CD4-positive, alpha-beta T cell treated with Interleukin-15 for 4 hours (primary cell): ENCODE measurements at regions not wholly inside any gene's neighbourhood (a gene's known extent, or its start where the extent isn't known, plus 50 kb on each side); places are given as distances from the start of the nearest gene placed in this dataset.

Experiments
- DNase-seq: peaks from one replicate; pipeline ENCODE4 v3.0.0-alpha.2; 2020; ENCODE audit warnings: low spot score

DNA sequence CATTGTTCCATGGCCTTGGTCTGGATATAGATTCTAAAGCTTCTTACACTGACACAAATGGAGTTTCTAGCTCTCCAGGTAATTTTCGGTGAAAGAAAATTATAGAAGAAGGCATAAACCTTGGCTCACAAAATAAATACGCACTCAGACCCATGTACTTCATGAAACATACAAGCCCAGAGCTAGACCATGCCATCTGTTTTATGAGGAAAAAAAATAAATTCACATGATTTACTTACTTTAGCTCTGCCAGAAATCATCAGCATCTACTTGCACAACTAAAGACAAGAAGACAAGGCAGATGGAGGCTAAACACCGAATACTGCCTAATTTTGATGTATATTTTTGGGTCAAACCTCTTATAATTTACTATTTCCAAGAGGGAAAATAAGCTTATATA lies 197.4 kb upstream of the KLF14 start:
- DNase-seq, result no peak

DNA sequence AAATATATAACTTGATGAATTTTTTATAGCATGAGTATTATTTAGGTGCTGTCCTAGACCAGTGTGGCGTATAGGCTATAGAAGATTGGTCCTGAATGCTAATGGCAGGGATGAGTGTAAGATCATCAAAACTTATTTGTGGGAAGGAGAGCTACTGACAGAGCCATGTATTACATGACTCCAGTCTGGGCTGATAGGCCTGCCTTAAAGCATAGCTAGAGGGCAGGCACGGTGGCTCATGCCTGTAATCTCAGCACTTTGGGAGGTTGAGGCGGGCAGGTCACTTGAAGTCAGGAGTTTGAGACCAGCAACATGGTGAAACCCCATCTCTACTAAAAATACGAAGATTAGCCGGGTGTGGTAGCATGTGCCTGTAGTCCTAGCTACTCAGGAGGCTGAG lies 198.1 kb upstream of the KLF14 start:
- no peak for DNase-seq

DNA sequence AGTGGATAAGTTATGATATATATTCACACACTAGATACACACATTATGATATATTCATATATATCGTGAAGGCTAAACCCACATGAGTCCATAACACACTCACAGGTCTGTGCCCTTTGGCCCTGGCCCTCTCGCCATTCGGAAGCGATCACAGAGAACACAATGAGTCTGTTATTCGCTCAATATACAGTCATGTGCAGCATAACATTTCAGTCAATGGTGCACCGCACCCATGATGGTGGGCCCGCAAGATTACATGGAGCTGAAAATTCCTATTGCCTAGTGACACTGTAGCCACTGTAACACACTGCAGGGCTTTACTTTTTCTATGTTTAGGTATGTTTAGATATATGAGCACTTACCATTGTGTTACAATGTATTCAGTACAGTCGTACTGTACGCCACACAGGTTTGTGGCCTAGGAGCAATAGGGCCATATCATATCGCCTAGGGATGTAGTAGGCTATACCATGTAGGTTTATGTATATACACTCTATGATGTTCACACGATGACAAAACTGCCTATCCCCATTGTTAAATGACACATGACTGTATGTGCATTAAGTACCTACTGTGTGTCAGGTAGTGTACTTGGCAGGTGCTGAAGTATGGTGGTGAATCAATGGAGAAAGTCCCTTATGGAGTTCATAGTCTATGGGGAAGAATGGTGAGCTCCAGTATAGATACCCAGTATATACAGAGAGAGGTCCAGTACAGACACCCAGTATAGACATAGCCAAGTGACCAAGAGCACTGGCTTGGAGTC lies 198.8 kb upstream of the KLF14 start:
- no peak for DNase-seq

DNA sequence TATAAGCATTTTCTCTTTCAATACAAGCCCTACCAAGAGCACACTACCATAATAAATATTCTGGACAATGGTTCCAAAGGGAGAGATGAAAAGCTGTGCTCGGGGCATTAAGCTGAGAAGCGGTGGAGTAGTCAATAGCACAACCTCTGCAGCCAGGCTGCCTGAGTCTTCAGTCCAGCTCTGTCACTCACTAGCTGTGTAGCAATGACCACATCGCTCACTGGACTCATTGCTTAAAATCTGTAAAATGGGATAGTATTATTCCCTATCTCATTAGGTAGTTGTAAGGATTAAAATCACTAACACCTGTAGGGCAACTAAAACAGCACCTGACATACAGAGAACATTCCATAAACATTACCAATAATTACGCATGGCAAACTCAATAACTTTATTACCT lies 199.9 kb upstream of the KLF14 start:
- no peak for DNase-seq

DNA sequence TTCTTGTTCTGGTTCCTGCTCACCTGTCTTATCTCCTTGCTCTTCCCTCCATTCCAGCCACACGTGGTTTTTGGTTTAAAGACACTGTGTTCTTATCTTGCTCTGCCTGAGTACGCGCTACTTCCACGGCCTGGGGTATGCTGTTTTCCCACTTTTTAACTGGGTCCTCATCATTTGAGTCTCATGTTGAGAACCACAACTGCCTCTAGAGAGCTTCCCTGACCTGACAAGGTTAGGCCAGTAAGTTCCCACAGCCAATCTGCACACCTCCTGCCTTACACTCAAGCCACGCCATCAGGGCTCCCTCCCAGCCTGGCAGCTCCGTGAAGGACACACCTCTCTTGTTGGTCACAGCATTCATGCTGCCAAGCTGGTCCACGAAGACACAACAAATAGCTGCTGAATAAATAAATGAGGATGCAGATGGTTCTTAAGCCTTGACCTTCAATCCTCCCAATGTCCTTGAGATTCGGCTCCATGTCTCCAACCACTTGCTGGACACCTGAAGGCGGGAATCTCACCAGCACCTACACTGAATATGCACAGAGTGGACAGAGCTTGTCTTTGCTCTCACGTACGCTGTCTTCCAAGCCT lies 201.7 kb upstream of the KLF14 start:
- no peak for DNase-seq

DNA sequence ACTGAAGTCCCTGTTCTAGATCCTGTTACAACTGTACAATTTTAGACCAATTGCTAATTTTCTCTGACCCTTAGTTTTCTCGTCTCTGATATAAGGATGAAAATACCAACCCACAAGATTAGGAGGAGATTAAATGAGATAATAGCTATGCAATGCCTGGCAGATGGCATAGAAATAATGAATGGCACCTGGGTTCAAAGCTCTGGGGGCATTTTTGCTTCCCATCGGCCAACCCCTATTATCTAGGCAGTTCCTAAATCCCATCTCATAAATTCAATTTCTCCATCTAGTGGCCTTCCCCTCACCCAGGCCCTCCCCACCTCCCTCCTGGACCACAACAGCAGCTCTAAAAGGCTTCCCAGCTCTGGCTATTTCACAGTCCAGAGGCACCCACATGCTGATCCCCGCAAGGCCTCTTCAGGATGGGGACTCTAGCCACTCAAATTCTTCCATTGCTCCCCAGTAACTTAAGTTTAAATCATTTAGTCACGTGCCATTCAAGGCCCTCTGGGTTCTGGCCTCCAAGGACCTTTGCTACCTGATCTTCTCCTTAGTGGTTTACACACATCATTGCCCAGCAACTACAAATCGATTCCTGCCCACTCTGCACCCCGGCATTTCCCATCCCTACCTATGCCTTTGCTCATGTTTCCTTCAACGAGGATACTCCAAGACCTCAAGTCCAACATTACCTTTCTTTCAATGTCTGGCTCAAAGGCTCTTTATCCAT lies 202.4 kb upstream of the KLF14 start:
- DNase-seq, result no peak

DNA sequence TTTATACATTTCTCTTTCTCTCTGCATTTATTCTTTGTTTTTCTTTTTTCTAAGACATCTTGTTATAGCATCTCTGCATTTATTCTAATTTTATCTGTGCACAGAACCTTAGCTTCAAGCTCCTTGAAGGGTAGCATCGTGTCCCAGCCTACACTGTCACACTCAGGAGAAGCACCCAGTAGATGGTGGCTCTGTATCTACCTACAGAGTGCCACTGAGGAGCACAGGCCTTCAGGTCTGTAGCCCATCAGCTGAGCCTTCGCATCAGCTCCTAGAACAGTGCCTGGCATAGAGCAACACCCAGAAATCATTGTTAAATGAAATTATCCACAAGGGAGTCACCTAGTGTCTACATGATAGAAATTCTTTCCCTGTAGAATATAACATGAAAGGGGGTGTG lies 203.0 kb upstream of the KLF14 start:
- no peak for DNase-seq

DNA sequence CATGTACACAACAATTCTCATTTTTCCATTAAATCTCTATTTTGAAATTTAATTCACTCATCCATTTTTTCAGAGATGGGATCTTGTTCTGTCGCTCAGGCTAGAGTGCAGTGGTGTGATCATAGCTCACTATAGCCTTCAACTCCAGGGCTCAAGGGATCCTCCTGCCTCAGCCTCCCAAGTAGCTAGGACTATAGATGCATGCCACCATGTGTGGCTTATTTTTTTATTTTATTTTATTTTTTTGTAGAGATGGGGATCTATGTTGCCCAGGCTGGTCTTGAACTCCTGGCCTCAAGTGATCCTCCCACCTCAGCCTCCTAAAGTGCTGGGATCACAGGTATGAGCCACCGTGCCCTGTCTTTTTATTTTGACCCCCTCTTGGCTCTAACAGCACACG lies 203.8 kb upstream of the KLF14 start:
- DNase-seq, result no peak

DNA sequence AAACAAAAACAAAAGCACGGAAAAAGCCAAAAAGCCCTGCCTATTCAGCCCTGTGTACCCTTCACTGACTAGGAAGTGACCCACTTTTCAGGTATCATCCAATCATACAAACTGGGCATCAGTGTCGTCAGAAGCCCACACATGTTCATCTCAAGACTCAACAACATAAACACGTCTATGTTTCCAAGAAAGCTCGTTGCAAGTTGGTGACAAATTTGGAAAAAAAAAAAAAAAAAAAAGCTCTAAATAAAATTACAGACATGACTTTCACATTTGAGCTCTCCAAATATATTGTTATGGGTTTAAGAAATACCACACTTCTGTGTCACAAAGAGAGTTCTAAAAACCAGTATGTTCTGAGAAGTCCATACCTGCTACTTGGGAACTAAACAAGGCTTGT lies 204.7 kb upstream of the KLF14 start:
- peak; percentile 83 for DNase-seq

DNA sequence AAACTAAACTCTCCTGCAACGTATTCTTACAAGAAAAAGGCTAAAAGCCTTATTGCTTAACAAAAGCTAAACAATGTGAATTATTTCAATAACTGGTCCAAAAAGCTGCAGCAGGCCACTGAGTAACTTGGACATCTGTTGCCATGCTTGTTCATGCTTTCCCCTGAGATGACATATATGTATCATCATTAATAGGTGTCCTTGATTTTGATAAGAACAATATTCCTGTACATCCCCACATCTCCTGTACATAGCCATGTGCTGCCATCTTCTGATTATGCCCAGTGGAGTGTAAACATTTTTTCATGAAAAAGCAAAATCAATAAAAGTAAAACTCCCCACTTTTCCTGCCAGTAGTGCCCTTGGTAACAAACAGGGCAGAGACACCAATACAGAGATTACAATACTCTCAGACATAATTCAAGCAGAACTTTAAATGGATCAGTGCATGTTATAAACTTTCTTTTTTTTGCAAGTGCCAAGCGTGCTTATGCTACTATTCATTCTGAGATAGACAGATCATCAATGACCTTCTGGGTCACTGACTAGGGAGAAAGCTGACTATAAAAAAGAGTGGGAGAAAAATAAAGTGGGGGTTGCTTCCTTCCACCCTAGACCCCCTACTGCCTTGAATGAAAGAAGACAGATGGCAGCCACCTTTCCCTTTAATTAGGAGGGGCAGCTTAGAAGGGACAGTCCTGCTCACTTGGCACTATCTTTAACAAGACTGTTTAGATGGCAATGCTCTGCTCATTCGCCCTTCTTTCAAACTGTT lies 205.5 kb upstream of the KLF14 start:
- DNase-seq, result no peak

DNA sequence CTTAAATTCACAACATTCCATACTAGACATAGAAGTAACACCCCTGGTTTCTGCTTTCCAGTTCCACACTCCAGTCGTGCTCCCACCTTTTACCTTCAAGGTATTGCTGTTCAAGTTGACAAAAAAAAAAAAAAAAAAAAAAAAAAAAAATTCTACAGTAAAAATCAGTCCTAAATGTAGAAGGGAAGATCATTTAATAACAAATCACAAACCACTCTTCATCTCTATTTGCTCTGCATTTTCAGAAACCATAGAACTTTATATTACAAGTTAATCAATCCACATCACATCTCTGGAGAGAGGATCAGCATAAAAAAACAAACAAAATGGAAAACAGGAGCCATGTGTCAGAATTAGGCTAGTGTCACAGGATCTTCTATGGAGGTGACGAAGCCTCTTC lies 206.3 kb upstream of the KLF14 start:
- no peak for DNase-seq

DNA sequence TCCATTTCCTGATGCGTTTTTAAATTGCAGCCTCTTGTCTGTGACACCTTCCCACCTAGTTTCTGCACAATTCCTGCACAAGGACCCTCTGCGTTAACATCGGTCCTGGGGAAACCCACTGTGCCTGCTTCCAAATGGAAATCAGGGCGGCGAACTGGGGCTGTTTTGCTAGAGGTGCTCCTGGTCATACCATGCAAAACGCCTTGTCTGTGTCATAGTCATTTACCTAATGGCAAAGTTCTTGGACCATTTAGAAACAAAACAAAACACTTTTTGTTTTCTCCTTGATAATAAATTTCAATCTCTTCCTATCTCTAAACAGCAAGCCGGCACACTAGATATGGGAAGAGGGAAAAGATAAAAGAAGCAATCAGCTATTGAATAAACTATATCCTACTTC lies 206.9 kb upstream of the KLF14 start:
- DNase-seq, result no peak

DNA sequence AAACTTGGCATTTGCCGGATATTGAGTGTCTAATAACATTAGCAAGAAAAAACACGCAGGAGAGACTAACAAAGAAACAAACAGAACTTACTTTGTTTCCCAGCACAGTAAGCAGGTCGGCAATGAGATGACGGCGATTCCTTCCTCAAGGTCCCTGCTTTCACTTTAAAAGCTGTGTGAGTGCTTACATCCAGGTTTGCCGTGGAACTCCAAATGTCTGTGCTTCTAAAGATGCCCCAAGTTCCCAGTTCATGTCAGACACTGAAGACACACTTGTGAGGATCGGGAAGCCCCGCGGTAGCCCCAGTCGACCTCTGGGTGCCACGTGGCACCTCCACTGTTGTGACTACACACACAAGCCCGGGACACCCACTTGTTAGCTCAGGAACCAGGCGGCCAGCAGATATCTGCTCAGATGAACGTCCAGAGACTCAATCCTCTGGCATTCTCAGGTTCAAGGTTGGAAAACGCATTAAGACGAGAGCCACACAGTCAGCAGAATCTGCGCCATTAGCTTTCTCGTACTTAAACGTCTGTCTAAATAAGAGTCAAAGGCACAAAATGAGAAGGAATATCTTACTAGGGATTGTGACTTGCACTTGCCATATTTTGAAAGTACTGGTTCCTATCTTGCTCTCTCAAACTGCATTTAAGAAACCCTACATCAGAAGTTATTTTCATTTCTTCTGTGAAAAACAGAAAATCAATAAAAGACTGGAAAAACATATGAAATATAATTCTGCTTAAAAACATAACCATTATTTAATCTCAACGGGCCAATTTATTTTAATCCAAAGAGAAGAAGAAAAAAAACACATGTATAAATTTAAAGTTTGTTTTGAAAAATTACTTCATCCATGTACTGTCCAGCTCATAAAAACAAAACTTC lies 207.6 kb upstream of the KLF14 start:
- DNase-seq, result peak; percentile 53

DNA sequence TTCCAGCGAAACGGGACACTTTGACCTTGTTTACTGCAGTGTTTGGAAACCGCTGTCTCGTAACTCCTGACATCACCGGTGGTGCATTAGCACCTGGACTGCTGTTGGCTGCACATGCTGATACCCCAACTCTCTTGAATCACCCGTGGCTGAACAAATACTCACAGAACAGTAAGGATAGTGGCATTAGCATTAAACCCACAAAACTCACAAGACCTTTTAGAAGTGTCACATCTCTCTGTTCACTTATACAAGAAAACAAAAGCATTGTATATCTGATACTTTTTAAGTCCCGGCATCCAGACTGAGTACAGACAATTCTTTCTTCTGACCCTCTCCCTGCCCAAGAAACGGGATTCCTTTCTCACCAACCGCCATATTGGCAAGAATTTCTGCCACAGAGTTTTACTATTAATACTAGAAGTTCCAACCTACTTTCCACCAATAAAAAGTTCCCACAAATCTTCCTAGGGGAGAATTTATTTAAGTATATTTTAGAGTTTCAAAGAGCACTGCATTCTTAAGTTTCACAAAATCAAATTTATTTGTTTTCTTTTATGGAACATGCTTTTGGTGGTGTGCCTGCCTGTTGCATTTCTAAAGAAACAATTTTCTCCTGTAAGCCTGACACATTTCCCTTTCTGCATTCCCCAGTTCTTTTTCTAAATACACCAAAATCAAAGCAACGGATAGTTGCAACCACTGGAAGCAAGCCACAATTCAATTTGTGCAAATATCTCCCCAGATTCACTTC lies 208.4 kb upstream of the KLF14 start:
- peak; percentile 77 for DNase-seq

DNA sequence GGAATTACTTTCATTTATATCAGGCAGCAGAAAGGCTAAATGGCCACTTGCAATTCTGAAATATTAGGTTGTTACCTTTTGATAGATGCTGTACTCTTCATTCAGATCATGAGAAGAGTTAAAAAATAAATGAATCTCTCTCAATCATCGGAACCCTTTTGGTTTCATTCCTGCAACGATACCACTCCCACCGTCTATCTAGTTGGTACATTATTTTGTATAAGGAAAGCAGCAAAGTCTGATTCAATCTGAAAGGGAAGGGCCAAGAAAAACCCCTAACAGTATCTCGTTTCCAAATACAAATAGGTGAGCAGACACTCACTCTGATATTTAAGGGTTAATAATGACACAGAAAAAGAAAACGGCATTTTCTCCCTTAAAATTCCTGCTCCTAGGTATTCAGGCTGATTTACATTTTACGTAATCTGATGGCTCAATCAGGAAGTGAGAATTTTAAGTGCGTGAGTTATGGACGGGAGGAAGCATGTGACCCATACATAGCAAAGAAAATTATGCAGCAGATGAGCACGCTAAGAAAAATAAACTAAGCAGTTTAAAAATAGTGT lies 209.4 kb upstream of the KLF14 start:
- peak; percentile 46 for DNase-seq

DNA sequence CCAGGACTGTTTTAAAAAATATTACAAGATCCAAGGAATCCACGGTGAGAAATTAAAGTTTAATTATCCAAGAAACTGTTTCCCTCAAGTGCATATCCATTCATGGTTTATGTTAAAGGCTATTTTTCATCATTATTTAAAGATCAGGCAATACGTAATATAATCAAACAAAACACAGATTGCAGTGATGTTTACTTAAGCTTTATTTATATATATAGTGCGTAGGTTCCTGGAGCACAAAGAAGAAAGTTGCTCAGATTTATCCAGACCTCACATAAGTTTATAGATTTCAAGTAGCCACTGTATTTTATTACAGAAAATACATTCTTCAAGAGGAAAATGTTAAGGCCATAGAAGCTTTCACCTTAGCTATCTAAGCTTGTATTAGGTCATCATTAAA lies 210.0 kb upstream of the KLF14 start:
- DNase-seq, result no peak

DNA sequence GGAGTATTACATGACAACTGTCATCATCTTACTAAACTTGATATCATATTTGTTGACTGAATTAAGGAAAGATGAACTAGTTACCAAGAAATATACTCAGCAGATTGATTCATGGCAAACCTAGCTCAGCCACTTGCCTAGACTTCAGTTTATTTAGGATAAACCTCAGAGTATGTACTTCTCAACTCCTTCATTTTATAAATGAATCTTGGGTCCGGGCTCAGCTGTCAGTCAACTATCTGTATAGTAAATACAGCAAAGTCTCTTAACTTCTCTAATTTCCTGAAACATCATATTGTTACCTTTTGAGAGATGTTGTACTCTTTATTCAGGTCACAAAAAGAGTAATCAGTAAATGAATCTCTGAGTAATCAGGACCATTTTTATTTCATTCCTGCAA lies 211.0 kb upstream of the KLF14 start:
- DNase-seq, result no peak

DNA sequence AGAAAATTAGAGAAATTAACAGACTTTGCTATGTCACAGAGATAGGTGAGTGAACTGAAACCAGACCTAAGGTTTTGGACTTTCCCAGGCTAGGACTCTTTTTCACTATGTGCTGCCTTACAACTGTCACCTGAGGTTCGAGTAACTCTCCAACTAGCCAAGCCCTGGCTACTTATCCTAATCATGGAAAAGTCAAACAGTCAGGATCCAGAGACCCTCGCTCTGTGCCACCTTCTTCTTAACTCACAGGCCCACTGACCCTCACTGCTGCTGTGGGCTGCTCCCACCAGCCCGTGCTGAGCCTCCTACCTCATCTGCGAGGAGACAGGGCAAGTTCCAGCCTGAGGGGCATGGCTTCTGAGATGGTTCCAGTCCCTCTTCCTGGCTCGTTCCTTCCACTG lies 211.4 kb upstream of the KLF14 start:
- no peak for DNase-seq

DNA sequence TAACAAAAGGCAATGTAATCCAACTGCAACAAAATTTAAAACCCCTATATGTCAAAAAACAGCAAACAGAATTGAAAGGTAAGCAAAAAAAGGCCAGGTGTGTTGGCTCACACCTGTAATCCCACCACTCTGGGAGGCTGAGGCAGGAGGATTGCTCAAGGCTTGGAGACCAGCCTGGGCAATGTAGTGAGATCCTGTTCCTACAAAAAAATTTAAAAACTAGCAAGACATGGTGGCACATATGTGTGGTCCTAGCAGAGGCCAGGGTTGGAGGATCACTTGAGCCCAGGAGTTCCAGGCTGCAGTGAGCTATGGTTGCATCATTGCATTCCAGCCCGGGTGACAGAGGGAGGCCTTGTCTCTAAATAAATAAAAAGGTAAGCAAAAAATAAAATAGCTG lies 212.1 kb upstream of the KLF14 start:
- no peak for DNase-seq

DNA sequence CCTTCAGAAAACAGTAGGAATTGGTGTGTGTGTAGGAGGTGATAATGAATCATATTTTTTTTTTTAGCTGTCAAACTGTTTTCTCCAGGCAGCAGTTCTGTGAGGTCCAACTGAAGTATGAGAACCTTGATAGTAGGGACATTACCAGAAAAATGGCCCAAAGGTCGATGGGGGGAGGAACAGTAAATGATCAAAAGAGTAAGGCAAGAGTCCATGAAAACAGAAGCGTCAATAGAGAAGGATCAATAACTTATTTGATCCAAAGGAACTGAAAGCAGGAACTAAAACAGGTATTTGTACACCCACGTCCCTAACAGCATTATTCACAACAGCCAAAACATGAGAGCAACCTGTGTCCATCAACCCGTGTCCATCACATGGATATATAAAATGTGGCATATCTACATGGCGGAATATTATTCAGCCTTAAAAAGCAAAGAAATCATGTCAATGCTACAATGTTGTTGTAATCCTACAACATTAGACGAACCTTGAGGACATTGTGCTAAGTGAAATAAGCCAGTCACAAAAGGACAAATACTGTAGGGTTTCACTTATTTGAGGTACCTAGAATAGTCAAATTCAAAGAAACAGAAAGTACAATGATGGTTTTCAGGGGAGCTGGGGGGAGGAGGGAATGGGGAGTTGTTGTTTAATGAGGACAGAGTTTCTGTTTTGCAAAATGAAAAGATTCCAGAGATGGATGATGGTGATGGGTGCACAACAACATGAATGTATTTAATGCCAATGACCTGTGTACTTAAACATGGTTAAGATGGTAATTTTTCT lies 214.0 kb upstream of the KLF14 start:
- peak; percentile 56 for DNase-seq
